Stomach (tissue), 4 donors: ENCODE measurements at regions not wholly inside any gene's neighbourhood (a gene's known extent, or its start where the extent isn't known, plus 50 kb on each side); places are given as distances from the start of the nearest gene placed in this dataset.

ENCODE experiments used
- CTCF ChIP-seq, 7 experiments: fragments of 450-650 bp in 4 of 7; fragments of 200-600 bp in 3 of 7; sonication (generic) in 3 of 7; IDR thresholded peaks; one replicate each; pipeline ENCODE4 v1.5.1; 2016 to 2019; ENCODE audit warnings: antibody characterized with exemption in 7 of 7, control low read depth in 2 of 7, mild to moderate bottlenecking in 1 of 7
- EP300 ChIP-seq: sonication (generic); formaldehyde crosslinking; IDR thresholded peaks from one replicate; pipeline ENCODE4 v1.6.1; 2017; ENCODE audit warnings: antibody characterized with exemption
- POLR2A ChIP-seq, 4 donors: fragments of 450-650 bp; IDR thresholded peaks; one replicate each; pipeline ENCODE4 v1.6.1; 2016; ENCODE audit warnings: antibody characterized with exemption in 4 of 4, control low read depth in 2 of 4, mild to moderate bottlenecking in 1 of 4, moderate library complexity in 1 of 4
- POLR2AphosphoS5 ChIP-seq, 3 donors: sonication (generic); formaldehyde crosslinking; IDR thresholded peaks; one replicate each; pipeline ENCODE4 v1.6.1; 2016; ENCODE audit warnings: antibody characterized with exemption in 3 of 3

DNA sequence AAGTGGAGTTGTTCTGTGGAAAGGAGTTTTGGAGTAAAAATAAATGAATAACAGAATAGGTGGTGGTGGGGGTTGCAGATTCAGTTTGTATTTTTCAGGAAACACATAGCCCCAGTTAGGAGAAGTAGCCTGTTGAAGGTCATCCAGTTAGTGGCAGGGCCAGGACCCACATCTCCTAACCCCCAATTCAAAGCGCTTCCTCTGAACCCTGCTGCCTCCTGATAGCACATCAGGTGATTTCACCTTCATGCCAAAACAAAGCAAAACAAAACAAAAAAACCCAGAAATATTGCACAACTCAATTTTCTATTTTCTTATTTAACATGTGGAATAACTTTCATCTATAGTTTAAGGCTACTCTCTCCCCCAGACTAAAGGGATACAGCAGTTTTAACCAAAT lies 112.3 kb upstream of the UGP2 start:
- no peak for TF ChIP-seq EP300
- no peak for TF ChIP-seq CTCF (IDR thresholded peaks at IDR 0.05)
- TF ChIP-seq POLR2A (IDR thresholded peaks at IDR 0.05) = no peak
- no peak for TF ChIP-seq POLR2AphosphoS5 (IDR thresholded peaks at IDR 0.05)
